ENCODE measurements at regions not wholly inside any gene's neighbourhood (a gene's known extent, or its start where the extent isn't known, plus 50 kb on each side); places are given as distances from the start of the nearest gene placed in this dataset.

DNA sequence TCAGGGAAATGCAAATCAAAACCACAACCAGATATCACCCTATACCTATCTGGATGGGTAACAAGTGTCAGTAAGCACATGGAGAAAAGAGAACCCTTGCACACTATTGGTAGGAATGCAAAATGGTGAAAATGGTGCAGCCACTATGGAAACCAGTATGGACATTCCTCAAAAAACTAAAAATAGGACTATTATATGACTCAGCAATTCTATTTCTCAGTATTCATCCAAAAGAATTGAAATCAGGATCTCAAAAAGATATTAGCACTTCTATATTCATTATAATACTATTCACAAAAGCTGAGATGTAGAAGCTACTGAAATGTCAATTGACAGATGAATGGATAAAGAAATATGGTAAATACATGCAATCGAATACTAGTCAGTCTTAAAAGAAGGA lies 491.1 kb upstream of the MYT1L start:
- no peaks in the 10 kb centered on the region for H3K36me3 ChIP-seq
- intact Hi-C loops (cut with DNase I) = no loop called here
- no peak overlapping the region for H3K27ac ChIP-seq
- H3K4me1 ChIP-seq (replicated peaks) = no peaks in the 10 kb centered on the region
- WGBS = 95% methylated on average over 1 of the region's 1 CpG
- DNase-seq (ENCODE audit: low spot score) = no peak
- H3K4me3 ChIP-seq = no peak overlapping the region
- no peaks in the 10 kb centered on the region for H3K27me3 ChIP-seq (replicated peaks; ENCODE audit: insufficient read depth)
- H3K9me3 ChIP-seq = no peaks in the 10 kb centered on the region
- TF ChIP-seq, protein P1, sequence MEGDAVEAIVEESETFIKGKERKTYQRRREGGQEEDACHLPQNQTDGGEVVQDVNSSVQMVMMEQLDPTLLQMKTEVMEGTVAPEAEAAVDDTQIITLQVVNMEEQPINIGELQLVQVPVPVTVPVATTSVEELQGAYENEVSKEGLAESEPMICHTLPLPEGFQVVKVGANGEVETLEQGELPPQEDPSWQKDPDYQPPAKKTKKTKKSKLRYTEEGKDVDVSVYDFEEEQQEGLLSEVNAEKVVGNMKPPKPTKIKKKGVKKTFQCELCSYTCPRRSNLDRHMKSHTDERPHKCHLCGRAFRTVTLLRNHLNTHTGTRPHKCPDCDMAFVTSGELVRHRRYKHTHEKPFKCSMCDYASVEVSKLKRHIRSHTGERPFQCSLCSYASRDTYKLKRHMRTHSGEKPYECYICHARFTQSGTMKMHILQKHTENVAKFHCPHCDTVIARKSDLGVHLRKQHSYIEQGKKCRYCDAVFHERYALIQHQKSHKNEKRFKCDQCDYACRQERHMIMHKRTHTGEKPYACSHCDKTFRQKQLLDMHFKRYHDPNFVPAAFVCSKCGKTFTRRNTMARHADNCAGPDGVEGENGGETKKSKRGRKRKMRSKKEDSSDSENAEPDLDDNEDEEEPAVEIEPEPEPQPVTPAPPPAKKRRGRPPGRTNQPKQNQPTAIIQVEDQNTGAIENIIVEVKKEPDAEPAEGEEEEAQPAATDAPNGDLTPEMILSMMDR (IDR thresholded peaks at IDR 0.05) = no peak
- TF ChIP-seq POLR2A (IDR thresholded peaks at IDR 0.05) (no peak), POLR2AphosphoS5 (IDR thresholded peaks at IDR 0.05) (no peak)

DNA sequence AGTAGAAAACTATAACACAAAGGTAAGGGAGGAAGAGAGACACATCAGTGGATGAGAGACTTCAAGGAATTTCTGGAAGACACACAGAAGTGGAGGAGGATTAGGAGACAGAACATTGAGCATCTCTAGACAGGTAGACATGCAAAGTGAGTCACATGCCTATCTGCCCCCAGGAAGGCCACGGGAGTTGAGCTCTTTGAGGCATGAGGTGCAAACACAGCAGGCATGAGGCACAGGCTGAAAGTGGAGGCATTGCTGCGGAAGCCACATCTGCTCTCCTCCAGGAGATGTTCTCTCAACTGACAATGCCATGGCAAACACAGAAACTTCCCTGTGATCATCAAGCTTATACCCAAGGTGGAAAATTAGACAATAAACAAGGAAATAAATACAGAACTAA lies 481.6 kb upstream of the MYT1L start:
- no peak for DNase-seq (ENCODE audit: low spot score)
- intact Hi-C loops (cut with DNase I) = no loop called here

DNA sequence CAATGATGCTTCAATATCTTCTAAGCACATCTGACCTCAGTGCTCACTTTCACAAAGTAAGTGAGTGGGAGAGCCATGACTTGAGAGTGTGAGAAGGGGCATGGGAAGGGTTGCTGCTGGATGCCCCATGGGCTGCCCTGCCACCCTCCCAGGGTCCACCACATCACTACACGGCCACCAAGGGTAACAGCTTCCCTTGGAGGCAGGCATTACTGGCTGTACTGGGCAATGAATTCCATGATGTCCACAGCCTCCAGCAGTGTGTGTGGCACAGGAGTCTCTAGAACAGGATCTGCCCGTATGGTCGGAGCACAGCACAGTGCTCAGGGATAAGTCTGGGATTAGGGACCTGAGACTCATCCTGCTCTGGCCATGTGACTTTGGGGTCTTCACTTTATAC lies 481.0 kb upstream of the MYT1L start:
- no peak for DNase-seq (ENCODE audit: low spot score)
- TF ChIP-seq POLR2AphosphoS5 (IDR thresholded peaks at IDR 0.05) = no peak
- TF ChIP-seq, protein P1 (IDR thresholded peaks at IDR 0.05) = no peak
- no peak for TF ChIP-seq POLR2A (IDR thresholded peaks at IDR 0.05)
- H3K27ac ChIP-seq = no peak overlapping the region
- intact Hi-C loops (cut with DNase I) = no loop called here
- WGBS = 60% methylated on average over 3 of the region's 3 CpGs
- H3K9me3 ChIP-seq = no peaks in the 10 kb centered on the region
- no peaks in the 10 kb centered on the region for H3K27me3 ChIP-seq (replicated peaks; ENCODE audit: insufficient read depth)
- no peak overlapping the region for H3K4me3 ChIP-seq
- no peaks in the 10 kb centered on the region for H3K36me3 ChIP-seq
- no peaks in the 10 kb centered on the region for H3K4me1 ChIP-seq (replicated peaks)

More for the DNA sequence above, 481.6 kb upstream of the MYT1L start:
- no peaks in the 10 kb centered on the region for H3K27me3 ChIP-seq (replicated peaks; ENCODE audit: insufficient read depth)
- H3K9me3 ChIP-seq = no peaks in the 10 kb centered on the region
- TF ChIP-seq POLR2A (IDR thresholded peaks at IDR 0.05) = no peak
- TF ChIP-seq POLR2AphosphoS5 (IDR thresholded peaks at IDR 0.05) = no peak
- TF ChIP-seq, protein P1 (IDR thresholded peaks at IDR 0.05) = no peak
- H3K27ac ChIP-seq = no peak overlapping the region
- H3K36me3 ChIP-seq = no peaks in the 10 kb centered on the region
- WGBS = 73% methylated on average over 2 of the region's 2 CpGs
- no peaks in the 10 kb centered on the region for H3K4me1 ChIP-seq (replicated peaks)
- no peak overlapping the region for H3K4me3 ChIP-seq

DNA sequence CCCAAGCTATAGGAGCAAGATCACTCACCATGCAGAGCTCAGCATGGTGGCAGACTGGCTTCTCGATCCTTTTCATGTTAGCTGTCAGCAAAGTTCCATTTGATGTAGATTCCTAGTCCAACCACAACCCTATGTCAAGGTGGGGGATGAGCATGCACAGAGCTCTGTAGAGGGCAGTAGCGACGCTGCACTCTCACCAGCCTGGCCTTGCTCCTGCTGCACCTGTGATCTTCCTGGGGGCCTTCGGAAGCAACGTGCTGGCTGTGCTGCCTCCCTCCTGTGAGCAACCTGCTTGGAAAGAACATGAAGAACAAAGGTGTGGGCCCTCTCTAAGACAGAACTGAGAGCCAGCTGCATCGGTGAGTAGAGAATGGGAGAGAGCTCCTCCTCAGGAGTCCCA lies 479.4 kb upstream of the MYT1L start:
- Histone ChIP-seq H3K27me3 (replicated peaks; ENCODE audit: insufficient read depth) (no peaks in the 10 kb centered on the region), H3K9me3 (no peaks in the 10 kb centered on the region), H3K4me3 (no peak overlapping the region), H3K36me3 (no peaks in the 10 kb centered on the region), H3K4me1 (replicated peaks) (no peaks in the 10 kb centered on the region), H3K27ac (no peak overlapping the region)
- WGBS = 58% methylated on average over 6 of the region's 6 CpGs
- intact Hi-C loops (cut with DNase I) = no loop called here
- no peak for DNase-seq (ENCODE audit: low spot score)
- no peak for TF ChIP-seq POLR2AphosphoS5 (IDR thresholded peaks at IDR 0.05)
- TF ChIP-seq POLR2A (IDR thresholded peaks at IDR 0.05) = no peak
- TF ChIP-seq, protein P1 (IDR thresholded peaks at IDR 0.05) = no peak

DNA sequence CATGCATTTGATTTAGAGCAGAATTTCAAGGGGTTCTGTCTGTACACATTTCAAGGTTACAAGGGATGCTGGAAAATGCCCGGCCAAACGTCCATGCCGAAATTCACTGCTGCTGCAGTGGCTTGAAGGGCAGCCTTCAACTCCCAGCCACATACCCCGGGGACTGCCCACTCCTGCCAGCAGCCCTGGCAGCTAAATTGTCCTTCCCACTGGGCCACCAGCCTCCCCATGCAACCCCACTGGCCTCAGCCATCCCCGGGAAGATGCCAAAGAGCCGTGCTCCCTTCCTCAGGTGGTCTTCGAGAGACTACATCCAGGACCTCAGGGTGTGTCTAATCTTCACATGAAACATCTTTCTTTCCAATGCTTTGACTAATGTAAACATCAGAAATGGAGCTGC lies 478.7 kb upstream of the MYT1L start:
- Histone ChIP-seq H3K27me3 (replicated peaks; ENCODE audit: insufficient read depth) (no peaks in the 10 kb centered on the region), H3K9me3 (no peaks in the 10 kb centered on the region), H3K4me3 (no peak overlapping the region), H3K4me1 (replicated peaks) (no peaks in the 10 kb centered on the region), H3K36me3 (no peaks in the 10 kb centered on the region), H3K27ac (no peak overlapping the region)
- no peak for TF ChIP-seq POLR2A (IDR thresholded peaks at IDR 0.05)
- 93% methylated on average over 7 of the region's 7 CpGs for WGBS
- no peak for DNase-seq (ENCODE audit: low spot score)
- intact Hi-C loops (cut with DNase I) = no loop called here
